Heart right ventricle (tissue), 16 donors: ENCODE measurements at regions not wholly inside any gene's neighbourhood (a gene's known extent, or its start where the extent isn't known, plus 50 kb on each side); places are given as distances from the start of the nearest gene placed in this dataset.

ENCODE experiments used
- ATAC-seq, 8 donors: fragments of 200-7000 bp; cut with Tn5 transposase; one replicate each; pipeline ENCODE4 v1.9.1; 2020; ENCODE audit warnings: mild to moderate bottlenecking in 8 of 8, moderate library complexity in 8 of 8, moderate number of reproducible peaks in 1 of 8
- DNase-seq, 2 donors: peaks; one replicate each; pipeline ENCODE4 v3.0.0-alpha.2; 2020
- H3K27ac ChIP-seq, 10 donors: fragments of 200-600 bp; sonication (generic) in 2 of 10; one replicate each; pipeline versions ENCODE4 v1.5.0 to v1.8.0; 2020 to 2022; ENCODE audit warnings: mild to moderate bottlenecking in 3 of 10
- H3K27me3 ChIP-seq, 7 donors: fragments of 200-600 bp; one replicate each; pipeline ENCODE4 v1.8.0; 2021 to 2022; ENCODE audit warnings: mild to moderate bottlenecking in 2 of 7
- H3K36me3 ChIP-seq, 9 donors: fragments of 200-600 bp; sonication (generic) in 1 of 9; one replicate each; pipeline versions ENCODE4 v1.5.0 to v1.8.0; 2020 to 2022; ENCODE audit warnings: mild to moderate bottlenecking in 2 of 9
- H3K4me1 ChIP-seq, 9 donors: fragments of 200-600 bp; sonication (generic) in 1 of 9; one replicate each; pipeline versions ENCODE4 v1.5.0 to v1.8.0; 2020 to 2022; ENCODE audit warnings: mild to moderate bottlenecking in 4 of 9
- H3K4me3 ChIP-seq, 10 donors: fragments of 200-600 bp; sonication (generic) in 2 of 10; one replicate each; pipeline versions ENCODE4 v1.5.0 to v1.8.0; 2020 to 2022; ENCODE audit warnings: mild to moderate bottlenecking in 7 of 10, moderate library complexity in 2 of 10
- H3K9me3 ChIP-seq, 11 donors: fragments of 200-600 bp in 10 of 11; sonication (generic) in 2 of 11; one replicate each; pipeline versions ENCODE4 v1.5.0 to v1.8.0; 2013 to 2022; ENCODE audit warnings: mild to moderate bottlenecking in 2 of 11, control low read depth in 1 of 11, moderate library complexity in 1 of 11
- CTCF ChIP-seq, 9 donors: fragments of 200-600 bp; sonication (generic) in 2 of 9; IDR thresholded peaks; one replicate each; pipeline versions ENCODE4 v1.5.0 to v1.8.0; 2021 to 2022; ENCODE audit warnings: antibody characterized with exemption in 9 of 9, mild to moderate bottlenecking in 5 of 9, moderate library complexity in 1 of 9
- WGBS, 2 donors: extraction: QIAGEN DNeasy Blood & Tissue Kit; methylation state at CpG; one replicate each; pipeline ENCODE4 v1.1.7; 2013; ENCODE audit warnings: inconsistent platforms in 1 of 2; 5-methylcytosine and 5-hydroxymethylcytosine counted together
- intact Hi-C, 10 donors: fragments of 100-400 bp; cut with DNase I; formaldehyde crosslinking; loops; one replicate each; pipeline versions ENCODE4 v1.11.1 to v1.14.2; 2022
- donor health status: Arrhythmogenic right ventricular cardiomyopathy.
- donor health status: ischemic (EF 13 %, LVEDD 7.1; RV severe dilation, severe dysfunction).
- donor health status: healthy with polysubstance abuse.
- donor health status: DM: no; HTN: yes; CAD: no.
- donor health status: DM: no; HTN: no; CAD: no.
- donor health status: ischemic (EF 25% LVEDD 6.9; RV normal size, moderate dysfunction).
- donor health status: ischemic (EF 25% LVEDD 5.7; RV mildly dilated, moderate dysfunction).
- donor health status: healthy.
- donor health status: DM: yes; HTN: yes; CAD: no.
- donor health status: Ischemic cardiomyopathy.
- donor health status: ischemic (EF 35%, LVEDD 5.7; RV mildly dilated, moderate dysfunction).
- donor health status: nonischemic (EF 11% LVEDD 7.7; RV severe dilation, severe dysfunction).
- donor health status: DM: yes; HTN: yes; CAD: no.
- donor health status: PGD.
- donor health status: ischemic (EF 29% LVEDD 5.4; RV normal size, mild dysfunction).
- donor health status: nonischemic (EF 23%, LVEDD 6.1; RV moderate dilation, normal function).

- ATAC-seq: no peak
- Histone ChIP-seq H3K4me1 (no peaks in the 10 kb centered on the region), H3K9me3 (peaks cover 0 to 5% (median 0%) of the 10 kb centered on the region in 11 donors), H3K27me3 (no peaks in the 10 kb centered on the region), H3K4me3 (no peak overlapping the region), H3K36me3 (no peaks in the 10 kb centered on the region), H3K27ac (no peak overlapping the region)
- no peak for TF ChIP-seq CTCF (IDR thresholded peaks at IDR 0.05)
- intact Hi-C loops: no loop called here
- WGBS, 2 donors: 78 to 82% methylated on average over 4 of the region's 4 CpGs
- no peak for DNase-seq
Measured at GRCh38 chr12:74283646-74284045, 254.0 kb upstream of the ATXN7L3B start.

GRCh38 chr12:74285773-74286172 lies 251.9 kb upstream of the ATXN7L3B start:
- Histone ChIP-seq H3K27me3 (no peaks in the 10 kb centered on the region), H3K27ac (no peak overlapping the region), H3K36me3 (no peaks in the 10 kb centered on the region), H3K4me3 (no peak overlapping the region), H3K9me3 (no peaks in the 10 kb centered on the region), H3K4me1 (no peaks in the 10 kb centered on the region)
- no peak for TF ChIP-seq CTCF (IDR thresholded peaks at IDR 0.05)
- 58 to 64% methylated on average over 2 of the region's 2 CpGs for WGBS, 2 donors
- DNase-seq (no peak), ATAC-seq (no peak)
- intact Hi-C loops: no loop called here

- no peaks in the 10 kb centered on the region for H3K4me1 ChIP-seq
- intact Hi-C loops: no loop called here
- no peaks in the 10 kb centered on the region for H3K36me3 ChIP-seq
- H3K9me3 ChIP-seq: no peaks in the 10 kb centered on the region
- H3K4me3 ChIP-seq: no peak overlapping the region
- no peak for TF ChIP-seq CTCF (IDR thresholded peaks at IDR 0.05)
- H3K27ac ChIP-seq: no peak overlapping the region
- ATAC-seq: no peak
- 6 to 20% methylated on average over 1 of the region's 1 CpG for WGBS, 2 donors
- no peak for DNase-seq
- H3K27me3 ChIP-seq: no peaks in the 10 kb centered on the region
Measured at GRCh38 chr12:74286254-74286653, 251.4 kb upstream of the ATXN7L3B start.

GRCh38 chr12:74292351-74293194 lies 245.1 kb upstream of the ATXN7L3B start:
- no peak for ATAC-seq
- Histone ChIP-seq H3K36me3 (no peaks in the 10 kb centered on the region), H3K27me3 (no peaks in the 10 kb centered on the region), H3K4me1 (no peaks in the 10 kb centered on the region), H3K27ac (no peak overlapping the region), H3K9me3 (no peaks in the 10 kb centered on the region), H3K4me3 (no peak overlapping the region)
- DNase-seq: no peak
- WGBS, 2 donors: 88% methylated on average over 30 of the region's 30 CpGs
- TF ChIP-seq CTCF (IDR thresholded peaks at IDR 0.05): no peak
- intact Hi-C loops: no loop called here
